Stimulated activated CD8-positive, alpha-beta memory T cell treated with anti-CD3 and anti-CD28 coated beads, Interleukin-4, amount 100 ng/mL, for 48 hours (primary cell): ENCODE measurements at regions not wholly inside any gene's neighbourhood (a gene's known extent, or its start where the extent isn't known, plus 50 kb on each side); places are given as distances from the start of the nearest gene placed in this dataset.

Experiments used
- DNase-seq: peaks from one replicate; pipeline ENCODE4 v3.0.0-alpha.2; 2020

- peak; percentile 41 for DNase-seq
Observed at GRCh38 chr5:86880785-86881492, 263.2 kb downstream of the COX7C start.

- DNase-seq: no peak
Observed at GRCh38 chr5:86881493-86882090, 263.9 kb downstream of the COX7C start.

- DNase-seq: no peak
Observed at GRCh38 chr5:86884608-86885007, 266.9 kb downstream of the COX7C start.

DNA sequence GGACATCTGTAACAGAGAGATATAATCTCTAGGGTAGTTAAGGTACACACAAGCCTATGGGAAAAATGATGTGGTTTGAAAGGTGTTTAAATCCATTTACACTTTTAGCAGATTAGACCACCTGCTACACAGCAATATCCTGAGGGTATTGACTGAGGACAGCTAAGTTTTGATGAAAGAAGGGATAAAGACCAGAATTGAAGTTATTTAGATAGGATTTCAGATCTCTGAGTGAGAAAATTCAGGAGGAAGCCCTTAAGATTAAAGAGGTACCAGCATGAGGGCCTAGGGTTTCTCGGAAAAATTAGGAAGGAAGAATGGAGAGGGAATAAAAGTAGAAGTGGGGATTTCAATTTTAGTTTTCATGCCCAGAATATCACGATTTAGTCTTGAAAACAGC is 267.3 kb downstream of the COX7C start:
- DNase-seq: no peak

GRCh38 chr5:86885489-86886230 is 267.9 kb downstream of the COX7C start:
- DNase-seq: no peak

GRCh38 chr5:86890375-86890774 is 272.6 kb downstream of the COX7C start:
- DNase-seq: no peak

- DNase-seq: no peak
Observed at GRCh38 chr5:86894056-86894455, 276.3 kb downstream of the COX7C start.

- DNase-seq: no peak
Observed at GRCh38 chr5:86896916-86897315, 279.2 kb downstream of the COX7C start.

DNA sequence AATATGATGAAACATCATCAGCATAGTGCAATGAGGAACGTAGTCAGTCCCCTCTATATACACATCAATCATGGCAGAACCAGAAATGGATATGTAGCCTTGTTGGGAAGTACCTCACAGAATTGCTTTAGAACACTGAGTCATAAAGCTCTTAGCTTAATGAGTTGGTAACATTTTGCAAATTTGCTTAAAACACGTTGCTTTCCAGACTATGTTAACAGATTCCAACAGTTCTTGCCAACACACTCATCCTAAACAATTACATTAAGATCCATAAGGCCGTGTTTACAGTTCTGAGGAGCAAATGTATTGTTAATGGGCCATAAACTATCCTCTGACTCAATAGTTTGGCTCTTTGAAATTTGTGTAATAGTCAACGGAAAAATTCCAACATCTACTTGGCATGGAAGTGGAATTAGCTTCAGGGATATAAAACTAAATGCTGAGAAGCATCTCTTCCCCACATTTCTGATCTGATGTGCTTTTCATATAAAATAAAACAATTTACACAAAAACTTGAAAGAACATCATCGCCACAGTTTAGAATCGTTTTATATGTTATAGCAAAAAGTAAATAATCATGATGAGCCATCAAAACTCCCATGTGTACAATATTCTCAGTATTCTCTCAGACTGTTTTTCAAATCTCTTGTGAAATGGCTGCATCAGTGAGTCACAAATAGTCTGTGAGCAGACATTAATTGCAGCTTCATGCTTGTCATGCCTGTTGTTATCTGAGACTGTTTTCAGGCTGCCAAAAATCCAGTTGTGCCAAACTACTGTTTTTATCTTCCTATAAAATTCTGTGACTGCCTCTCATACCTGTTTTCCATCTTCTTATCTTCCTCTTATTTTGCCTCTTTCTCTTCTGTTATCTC is 291.9 kb downstream of the COX7C start:
- no peak for DNase-seq

DNA sequence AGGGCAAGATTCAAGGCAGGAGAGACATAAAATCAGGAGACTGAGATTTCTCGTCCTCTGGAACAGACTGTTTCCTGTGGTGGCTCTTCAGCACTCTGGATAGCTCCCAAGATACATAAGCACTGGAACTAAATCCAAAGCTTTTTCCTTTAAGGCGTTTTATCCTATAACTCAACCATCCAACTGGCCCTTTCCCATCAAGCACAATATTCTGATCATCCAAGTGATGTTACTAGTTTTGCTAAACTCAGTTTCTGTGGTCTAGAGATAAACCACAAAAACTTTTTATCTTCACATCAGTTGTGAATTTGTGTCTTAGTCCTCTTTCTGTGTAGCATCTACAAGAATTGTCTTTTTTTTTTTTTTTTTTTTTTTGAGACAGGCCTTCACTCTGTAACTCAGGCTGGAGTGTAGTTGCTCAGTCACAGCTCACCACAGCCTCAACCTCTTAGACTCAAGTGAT is 299.4 kb downstream of the COX7C start:
- peak; percentile 34 for DNase-seq

DNA sequence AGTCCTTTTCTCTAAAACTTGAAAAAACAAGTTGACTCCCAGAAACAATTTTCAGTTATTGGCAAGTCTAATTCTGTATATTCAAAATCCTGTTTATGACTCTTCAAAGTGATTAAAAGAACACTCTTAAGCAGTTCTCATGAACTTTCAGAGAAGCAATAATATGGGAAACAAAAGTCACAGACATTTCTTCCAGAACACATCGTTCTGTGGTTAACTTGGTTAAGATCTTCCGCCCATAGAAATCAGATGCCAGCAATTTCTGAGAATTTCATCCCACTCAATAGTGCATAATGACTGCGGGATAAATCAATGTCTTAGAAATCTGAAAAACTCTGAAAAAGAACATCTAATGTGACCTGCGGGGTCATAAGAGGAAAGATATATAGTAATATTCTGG is 300.5 kb downstream of the COX7C start:
- DNase-seq: no peak

DNA sequence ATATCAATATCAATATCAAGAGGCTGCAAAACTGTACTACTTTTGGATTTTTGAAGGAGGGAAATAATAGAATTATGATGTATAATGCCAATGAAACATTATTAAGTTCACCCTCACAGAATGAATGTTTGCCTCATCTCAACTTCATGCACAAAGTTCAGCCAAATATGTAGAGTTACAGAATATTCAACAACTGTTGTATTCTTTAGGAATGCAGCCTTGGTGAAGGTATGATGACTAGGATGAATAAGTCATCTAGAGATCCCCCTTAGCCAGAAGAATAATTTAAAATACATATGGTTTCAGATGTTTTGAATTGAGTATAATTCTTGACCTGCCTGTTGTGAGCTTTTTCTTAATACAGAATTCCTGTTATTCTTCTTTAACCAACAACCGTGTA is 308.3 kb downstream of the COX7C start:
- no peak for DNase-seq

GRCh38 chr5:86929123-86929766 is 311.5 kb downstream of the COX7C start:
- no peak for DNase-seq

DNA sequence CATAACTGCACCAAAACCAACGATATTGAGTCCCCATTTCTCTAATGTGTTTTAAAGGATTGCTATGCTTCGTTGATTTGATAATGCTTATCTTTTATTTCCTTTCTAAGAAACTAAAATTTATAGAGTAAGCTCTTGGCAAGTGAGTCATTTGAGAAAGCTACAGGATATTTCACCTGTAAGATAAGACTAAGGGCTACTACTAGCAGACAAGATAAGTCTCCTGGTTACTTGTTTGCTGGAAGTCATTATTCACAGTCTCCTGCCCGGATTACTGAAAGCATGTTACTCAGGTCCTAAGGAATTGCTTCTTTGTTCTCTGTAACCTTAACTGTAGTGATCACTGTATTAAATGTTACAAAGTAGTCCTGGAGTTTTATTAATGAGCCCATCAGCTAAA is 315.9 kb upstream of the RASA1 start:
- no peak for DNase-seq

DNA sequence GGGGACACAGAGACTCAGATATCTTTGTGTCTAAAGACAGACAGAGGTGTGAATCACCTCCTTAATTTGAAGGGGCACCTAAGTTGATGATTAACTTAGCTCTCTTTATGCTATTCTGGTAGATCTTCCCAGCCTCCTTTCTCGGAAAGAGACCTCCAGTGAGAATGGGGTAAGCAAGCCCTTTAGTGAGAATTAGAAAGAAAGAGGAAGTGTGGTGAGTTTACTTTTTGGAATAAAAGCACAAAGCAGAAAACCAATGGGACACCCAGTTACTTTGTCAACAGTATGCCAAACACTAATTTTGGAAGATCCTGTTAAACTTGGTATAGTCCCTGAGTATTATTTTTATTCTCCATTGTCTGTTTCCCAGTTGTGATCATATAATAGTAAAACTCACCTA is 302.8 kb upstream of the RASA1 start:
- DNase-seq: no peak

DNA sequence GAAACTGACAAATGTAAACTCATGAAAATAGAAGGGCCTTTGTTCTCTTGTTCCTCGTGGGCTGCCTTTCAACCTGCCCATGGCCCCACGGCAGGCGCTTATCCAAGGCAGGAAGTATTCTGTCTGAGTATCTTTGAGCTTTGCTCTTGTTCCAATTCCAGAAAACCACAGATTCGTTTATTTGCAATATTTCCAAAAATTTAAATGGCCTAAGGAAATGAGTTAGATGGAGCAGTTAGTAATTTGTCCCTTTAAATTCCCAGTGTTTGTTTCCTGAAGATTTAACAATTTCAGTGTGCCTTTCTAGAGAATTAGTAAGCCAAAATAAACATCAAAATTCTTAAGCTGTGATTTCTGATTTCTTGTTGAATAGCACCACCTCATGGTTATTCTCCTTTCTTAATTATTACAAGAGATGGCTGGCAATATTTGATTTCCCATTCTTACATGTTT is 299.4 kb upstream of the RASA1 start:
- no peak for DNase-seq

DNA sequence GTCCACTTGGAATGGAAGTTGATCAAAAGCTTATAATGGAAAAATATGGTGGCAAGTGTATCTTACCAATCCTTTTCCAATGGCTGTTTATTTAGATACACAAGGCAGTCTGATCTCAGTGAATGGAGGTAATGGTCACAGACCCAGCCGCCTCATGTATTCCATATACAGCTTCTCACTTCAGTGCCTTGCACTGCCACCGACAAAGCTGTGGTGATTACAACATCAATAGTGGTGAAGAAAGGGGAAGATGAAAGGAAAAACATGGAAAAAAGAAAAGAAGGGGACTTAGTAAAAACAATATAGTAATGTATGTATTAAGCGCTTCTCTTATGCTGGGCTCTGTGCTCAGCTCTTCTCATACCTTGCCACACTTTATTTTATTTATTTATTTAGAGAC is 297.3 kb upstream of the RASA1 start:
- DNase-seq: no peak

DNA sequence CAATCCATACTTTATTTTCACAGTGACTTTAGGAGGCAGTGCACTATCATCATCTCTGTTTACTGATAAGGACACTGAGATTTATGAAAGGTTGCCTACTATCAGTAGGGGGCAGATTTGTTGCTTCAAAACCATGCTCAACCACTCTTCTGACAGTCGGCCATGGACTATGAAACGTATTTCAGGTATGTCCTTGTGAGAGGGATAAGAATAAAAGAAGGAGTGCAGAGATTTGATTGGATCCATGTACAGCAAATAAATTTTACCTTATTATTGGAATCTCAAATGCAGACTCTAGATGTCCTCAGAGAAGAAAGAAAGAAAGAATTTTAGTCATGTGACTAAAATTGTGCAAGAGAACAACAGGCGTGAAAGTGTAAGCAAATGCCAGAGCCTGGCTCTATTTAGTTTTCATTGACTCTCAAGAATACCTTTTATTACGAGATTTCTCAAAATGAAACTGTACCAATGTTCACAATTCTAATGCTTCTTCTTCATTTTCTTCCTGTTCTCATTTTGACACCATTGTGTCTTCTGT is 296.6 kb upstream of the RASA1 start:
- DNase-seq: no peak

- no peak for DNase-seq
Observed at GRCh38 chr5:86974955-86975354, 292.7 kb upstream of the RASA1 start.

DNA sequence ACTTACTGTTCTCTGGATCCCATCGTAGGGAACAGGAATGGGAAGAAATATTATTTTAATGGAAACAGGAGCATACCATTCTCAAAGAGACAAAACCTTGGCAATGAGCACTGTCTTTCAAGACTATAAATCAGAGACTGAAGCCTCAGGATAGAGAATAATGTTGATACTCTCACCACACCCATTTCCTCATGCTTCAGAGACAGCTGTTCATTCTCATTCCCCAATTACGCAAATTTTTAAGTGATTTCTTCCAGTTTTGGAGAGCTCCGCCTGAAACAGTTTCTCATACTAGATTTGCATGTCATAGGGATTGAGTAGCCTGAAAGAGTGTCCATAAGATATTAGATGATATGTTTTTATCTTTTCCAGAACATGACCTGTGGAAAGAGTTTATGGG is 290.5 kb upstream of the RASA1 start:
- DNase-seq: no peak

GRCh38 chr5:86977808-86978207 is 289.9 kb upstream of the RASA1 start:
- no peak for DNase-seq

- DNase-seq: no peak
Observed at GRCh38 chr5:86979811-86980411, 287.8 kb upstream of the RASA1 start.
